Spleen (tissue), 7 donors: ENCODE measurements at regions not wholly inside any gene's neighbourhood (a gene's known extent, or its start where the extent isn't known, plus 50 kb on each side); places are given as distances from the start of the nearest gene placed in this dataset.

Source experiments
- CTCF ChIP-seq, 11 experiments: fragments of 200-600 bp in 7 of 11; fragments of 450-650 bp in 4 of 11; sonication (generic) in 4 of 11; IDR thresholded peaks in 8 of 11; conservative IDR thresholded peaks in 3 of 11; 1 replicate in 7 of 11; 2 replicates in 4 of 11; pipeline versions ENCODE4 v1.4.0 to v1.8.0; 2016 to 2021; ENCODE audit warnings: antibody characterized with exemption in 11 of 11, inconsistent platforms in 4 of 11, mild to moderate bottlenecking in 1 of 11
- POLR2A ChIP-seq, 3 donors: fragments of 450-650 bp; IDR thresholded peaks; one replicate each; pipeline ENCODE4 v1.5.1; 2017; ENCODE audit warnings: antibody characterized with exemption in 3 of 3, mild to moderate bottlenecking in 1 of 3
- donor health status: DM: no; HTN: no; CAD: no; lungs with moderate emphysema.
- donor health status: DM: no; HTN: no; CAD: no.
- donor health status: DM: no; HTN: no; CAD: no.

GRCh38 chr5:81830596-81830995 is 79.7 kb upstream of the SSBP2 start:
- no peak for TF ChIP-seq CTCF (IDR thresholded peaks at IDR 0.05 in 8 of 11, conservative IDR thresholded peaks at IDR 0.05 in 3 of 11)
- TF ChIP-seq POLR2A (IDR thresholded peaks at IDR 0.05): no peak
